ENCODE measurements at regions not wholly inside any gene's neighbourhood (a gene's known extent, or its start where the extent isn't known, plus 50 kb on each side); places are given as distances from the start of the nearest gene placed in this dataset.

DNA sequence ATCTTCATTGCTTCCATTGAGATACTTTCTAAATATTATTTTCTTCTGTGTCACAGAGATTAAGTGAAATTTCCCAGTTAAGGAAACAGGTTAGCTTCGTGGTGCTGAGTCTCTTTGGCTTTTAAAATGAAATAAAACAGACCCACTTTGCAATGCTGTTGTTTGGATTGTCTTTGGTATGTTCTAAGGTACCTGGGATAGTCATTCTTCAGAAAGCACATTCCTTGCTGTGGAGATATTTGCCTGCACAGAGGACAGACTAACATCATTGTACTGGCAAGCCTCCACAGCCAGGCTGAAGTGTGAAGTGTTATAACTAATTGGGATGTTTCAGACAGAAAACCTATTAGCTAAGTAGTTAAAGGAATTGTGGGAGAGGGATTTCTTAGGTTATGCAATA lies 148.8 kb upstream of the EPHA7 start:
- Histone ChIP-seq H3K36me3 (ENCODE audit: control insufficient read depth in 5 of 5, insufficient read depth in 5 of 5, low read length in 5 of 5) (no peaks in the 10 kb centered on the region), H3K9ac (ENCODE audit: low read length in 5 of 5) (no peak overlapping the region), H3K9me3 (ENCODE audit: control insufficient read depth in 5 of 5, low read length in 5 of 5) (no peaks in the 10 kb centered on the region), H3K4me3 (ENCODE audit: low read depth in 1 of 5, low read length in 5 of 5) (no peak overlapping the region), H3K27ac (ENCODE audit: low read depth, low read length) (no peak overlapping the region), H3K27me3 (ENCODE audit: control insufficient read depth in 5 of 5, insufficient read depth in 4 of 5, low read length in 5 of 5) (no peaks in the 10 kb centered on the region), H3K4me1 (ENCODE audit: control insufficient read depth in 5 of 5, insufficient read depth in 5 of 5, low read length in 5 of 5) (no peaks in the 10 kb centered on the region)

DNA sequence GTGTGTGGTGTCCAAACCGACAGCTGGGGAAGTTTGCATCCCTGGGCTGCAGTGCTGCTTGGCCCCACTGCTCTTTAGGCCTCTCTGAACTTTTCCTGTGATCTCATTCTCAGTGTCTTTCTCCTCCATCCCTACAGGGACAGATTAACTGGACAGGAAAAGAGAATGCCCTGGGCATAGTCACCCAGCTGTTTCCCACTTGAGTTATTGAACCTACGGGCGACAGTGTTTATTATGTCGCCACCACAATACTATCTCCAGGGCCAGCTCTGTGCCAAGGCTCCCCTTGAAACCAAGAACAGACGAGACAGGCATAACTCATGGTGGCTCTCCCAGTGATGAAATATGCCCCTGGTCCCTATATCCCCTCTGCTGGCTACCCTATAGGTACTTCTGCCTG lies 147.8 kb upstream of the EPHA7 start:
- Histone ChIP-seq H3K4me3 (ENCODE audit: low read depth in 1 of 5, low read length in 5 of 5) (no peak overlapping the region), H3K36me3 (ENCODE audit: control insufficient read depth in 5 of 5, insufficient read depth in 5 of 5, low read length in 5 of 5) (no peaks in the 10 kb centered on the region), H3K9me3 (ENCODE audit: control insufficient read depth in 5 of 5, low read length in 5 of 5) (no peaks in the 10 kb centered on the region), H3K27me3 (ENCODE audit: control insufficient read depth in 5 of 5, insufficient read depth in 4 of 5, low read length in 5 of 5) (no peaks in the 10 kb centered on the region), H3K9ac (ENCODE audit: low read length in 5 of 5) (no peak overlapping the region), H3K27ac (ENCODE audit: low read depth, low read length) (no peak overlapping the region), H3K4me1 (ENCODE audit: control insufficient read depth in 5 of 5, insufficient read depth in 5 of 5, low read length in 5 of 5) (no peaks in the 10 kb centered on the region)

- Histone ChIP-seq H3K4me1 (ENCODE audit: control insufficient read depth in 5 of 5, insufficient read depth in 5 of 5, low read length in 5 of 5) (no peaks in the 10 kb centered on the region), H3K9me3 (ENCODE audit: control insufficient read depth in 5 of 5, low read length in 5 of 5) (no peaks in the 10 kb centered on the region), H3K27ac (ENCODE audit: low read depth, low read length) (no peak overlapping the region), H3K36me3 (ENCODE audit: control insufficient read depth in 5 of 5, insufficient read depth in 5 of 5, low read length in 5 of 5) (no peaks in the 10 kb centered on the region), H3K9ac (ENCODE audit: low read length in 5 of 5) (no peak overlapping the region), H3K27me3 (ENCODE audit: control insufficient read depth in 5 of 5, insufficient read depth in 4 of 5, low read length in 5 of 5) (no peaks in the 10 kb centered on the region), H3K4me3 (ENCODE audit: low read depth in 1 of 5, low read length in 5 of 5) (no peak overlapping the region)
These were observed 146.9 kb upstream of the EPHA7 start for GRCh38 chr6:93566285-93566684.

- Histone ChIP-seq H3K4me1 (ENCODE audit: control insufficient read depth in 5 of 5, insufficient read depth in 5 of 5, low read length in 5 of 5) (no peaks in the 10 kb centered on the region), H3K4me3 (ENCODE audit: low read depth in 1 of 5, low read length in 5 of 5) (no peak overlapping the region), H3K27me3 (ENCODE audit: control insufficient read depth in 5 of 5, insufficient read depth in 4 of 5, low read length in 5 of 5) (no peaks in the 10 kb centered on the region), H3K27ac (ENCODE audit: low read depth, low read length) (no peak overlapping the region), H3K9ac (ENCODE audit: low read length in 5 of 5) (no peak overlapping the region), H3K36me3 (ENCODE audit: control insufficient read depth in 5 of 5, insufficient read depth in 5 of 5, low read length in 5 of 5) (no peaks in the 10 kb centered on the region), H3K9me3 (ENCODE audit: control insufficient read depth in 5 of 5, low read length in 5 of 5) (no peaks in the 10 kb centered on the region)
These were observed 143.2 kb upstream of the EPHA7 start for GRCh38 chr6:93562582-93562981.

DNA sequence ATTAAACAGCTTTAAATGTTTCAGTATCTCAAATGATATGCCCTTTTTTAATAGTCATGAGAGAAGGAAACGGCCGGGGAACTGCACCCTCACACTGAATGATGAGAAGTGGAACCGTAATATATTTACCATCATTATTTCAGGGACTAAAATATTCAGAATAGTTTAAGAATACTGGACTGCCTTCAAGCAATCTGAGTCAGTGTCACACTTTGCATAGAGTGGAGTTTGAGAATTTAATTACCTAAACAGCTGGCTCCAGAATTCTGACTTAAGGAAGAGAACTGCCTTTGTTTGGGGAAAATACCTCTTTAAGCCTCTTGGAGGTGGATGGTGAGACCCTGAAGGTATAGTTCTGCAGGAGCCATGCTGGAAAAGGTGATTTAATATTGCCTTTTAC lies 135.9 kb upstream of the EPHA7 start:
- H3K4me3 ChIP-seq (ENCODE audit: low read depth in 1 of 5, low read length in 5 of 5): no peak overlapping the region
- no peaks in the 10 kb centered on the region for H3K9me3 ChIP-seq (ENCODE audit: control insufficient read depth in 5 of 5, low read length in 5 of 5)
- no peaks in the 10 kb centered on the region for H3K27me3 ChIP-seq (ENCODE audit: control insufficient read depth in 5 of 5, insufficient read depth in 4 of 5, low read length in 5 of 5)
- H3K27ac ChIP-seq (ENCODE audit: low read depth, low read length): no peak overlapping the region
- H3K4me1 ChIP-seq (ENCODE audit: control insufficient read depth in 5 of 5, insufficient read depth in 5 of 5, low read length in 5 of 5): no peaks in the 10 kb centered on the region
- H3K36me3 ChIP-seq (ENCODE audit: control insufficient read depth in 5 of 5, insufficient read depth in 5 of 5, low read length in 5 of 5): no peaks in the 10 kb centered on the region
- no peak overlapping the region for H3K9ac ChIP-seq (ENCODE audit: low read length in 5 of 5)

DNA sequence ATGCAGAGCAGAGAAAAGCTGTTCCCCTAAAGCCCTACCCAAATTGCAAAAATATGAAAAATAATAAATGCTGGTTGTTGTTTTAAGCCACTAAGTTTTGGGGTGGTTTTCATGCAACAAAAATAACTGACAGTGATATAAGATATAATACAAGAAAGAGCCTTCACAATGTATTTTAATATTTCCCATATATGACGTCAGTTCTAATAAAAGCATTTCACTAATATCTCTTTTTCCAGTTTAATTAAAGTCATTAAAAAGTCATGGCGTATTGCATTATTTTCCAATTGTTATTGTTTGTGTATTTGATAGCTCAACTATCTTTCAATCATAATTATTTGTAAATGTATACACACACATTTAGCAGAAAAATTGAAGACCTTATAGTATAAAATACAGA lies 134.7 kb upstream of the EPHA7 start:
- Histone ChIP-seq H3K9ac (ENCODE audit: low read length in 5 of 5) (no peak overlapping the region), H3K4me1 (ENCODE audit: control insufficient read depth in 5 of 5, insufficient read depth in 5 of 5, low read length in 5 of 5) (no peaks in the 10 kb centered on the region), H3K27me3 (ENCODE audit: control insufficient read depth in 5 of 5, insufficient read depth in 4 of 5, low read length in 5 of 5) (no peaks in the 10 kb centered on the region), H3K27ac (ENCODE audit: low read depth, low read length) (no peak overlapping the region), H3K9me3 (ENCODE audit: control insufficient read depth in 5 of 5, low read length in 5 of 5) (no peaks in the 10 kb centered on the region), H3K36me3 (ENCODE audit: control insufficient read depth in 5 of 5, insufficient read depth in 5 of 5, low read length in 5 of 5) (no peaks in the 10 kb centered on the region), H3K4me3 (ENCODE audit: low read depth in 1 of 5, low read length in 5 of 5) (no peak overlapping the region)

GRCh38 chr6:93550551-93551276 lies 131.4 kb upstream of the EPHA7 start:
- Histone ChIP-seq H3K9me3 (ENCODE audit: control insufficient read depth in 5 of 5, low read length in 5 of 5) (no peaks in the 10 kb centered on the region), H3K4me3 (ENCODE audit: low read depth in 1 of 5, low read length in 5 of 5) (no peak overlapping the region), H3K27ac (ENCODE audit: low read depth, low read length) (no peak overlapping the region), H3K4me1 (ENCODE audit: control insufficient read depth in 5 of 5, insufficient read depth in 5 of 5, low read length in 5 of 5) (no peaks in the 10 kb centered on the region), H3K9ac (ENCODE audit: low read length in 5 of 5) (no peak overlapping the region), H3K36me3 (ENCODE audit: control insufficient read depth in 5 of 5, insufficient read depth in 5 of 5, low read length in 5 of 5) (no peaks in the 10 kb centered on the region), H3K27me3 (ENCODE audit: control insufficient read depth in 5 of 5, insufficient read depth in 4 of 5, low read length in 5 of 5) (no peaks in the 10 kb centered on the region)

DNA sequence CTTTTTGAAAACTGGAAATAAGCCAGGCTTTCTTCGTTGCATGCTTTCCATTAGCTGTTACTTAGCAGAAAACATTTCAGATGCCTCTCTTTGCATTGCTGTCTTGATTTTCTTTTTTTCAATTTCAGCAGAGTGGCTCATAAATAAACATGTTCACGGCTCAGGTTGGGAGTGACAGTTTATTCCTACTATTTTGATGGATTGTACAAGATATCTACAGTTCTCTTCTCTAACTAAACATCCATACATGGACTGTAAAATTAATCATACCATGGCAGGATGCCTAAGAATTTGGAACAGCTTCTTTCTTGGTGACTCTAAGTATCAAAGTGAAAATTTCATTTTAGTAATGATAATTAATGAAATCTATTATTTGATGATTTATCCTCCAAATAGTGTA lies 130.5 kb upstream of the EPHA7 start:
- no peak overlapping the region for H3K9ac ChIP-seq (ENCODE audit: low read length in 5 of 5)
- no peaks in the 10 kb centered on the region for H3K9me3 ChIP-seq (ENCODE audit: control insufficient read depth in 5 of 5, low read length in 5 of 5)
- H3K27ac ChIP-seq (ENCODE audit: low read depth, low read length): no peak overlapping the region
- no peak overlapping the region for H3K4me3 ChIP-seq (ENCODE audit: low read depth in 1 of 5, low read length in 5 of 5)
- no peaks in the 10 kb centered on the region for H3K4me1 ChIP-seq (ENCODE audit: control insufficient read depth in 5 of 5, insufficient read depth in 5 of 5, low read length in 5 of 5)
- no peaks in the 10 kb centered on the region for H3K36me3 ChIP-seq (ENCODE audit: control insufficient read depth in 5 of 5, insufficient read depth in 5 of 5, low read length in 5 of 5)
- no peaks in the 10 kb centered on the region for H3K27me3 ChIP-seq (ENCODE audit: control insufficient read depth in 5 of 5, insufficient read depth in 4 of 5, low read length in 5 of 5)

DNA sequence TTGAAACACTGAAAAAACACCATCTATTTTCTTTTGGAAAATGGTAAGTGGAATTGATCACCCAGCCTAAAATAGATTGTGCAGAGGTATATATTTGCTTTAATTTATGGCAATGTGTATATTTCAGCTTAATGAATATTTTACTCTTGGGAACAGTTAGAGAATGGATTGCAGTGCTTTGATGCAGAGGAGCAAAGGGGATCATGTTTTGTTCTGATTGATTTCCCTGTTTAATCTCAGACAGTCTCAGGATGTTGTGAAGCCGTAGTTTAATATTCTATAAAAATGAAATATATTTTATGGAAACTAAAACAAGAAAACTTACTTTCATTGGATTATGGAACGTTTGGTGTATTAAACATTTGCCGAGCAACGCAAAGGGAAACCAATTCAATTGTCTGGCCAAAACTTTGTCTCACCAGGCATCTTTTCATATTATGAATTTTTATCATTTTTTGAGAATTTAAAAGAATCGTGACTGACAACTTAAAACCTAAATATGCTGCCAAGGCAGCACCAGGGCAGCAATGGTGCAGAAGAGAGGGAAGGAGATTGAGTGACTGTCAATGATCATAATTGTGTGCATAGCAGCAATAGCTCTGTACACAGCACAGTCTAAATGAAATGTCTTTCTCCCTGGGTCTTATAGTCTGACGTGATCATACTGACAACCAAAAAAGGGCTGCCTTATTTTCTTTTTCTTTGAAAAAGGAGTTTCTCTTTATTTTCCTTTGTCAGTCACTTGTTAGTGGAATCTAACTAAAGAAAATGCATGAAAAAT lies 105.5 kb upstream of the EPHA7 start:
- no peaks in the 10 kb centered on the region for H3K9me3 ChIP-seq (ENCODE audit: control insufficient read depth in 5 of 5, low read length in 5 of 5)
- H3K4me1 ChIP-seq (ENCODE audit: control insufficient read depth in 5 of 5, insufficient read depth in 5 of 5, low read length in 5 of 5): no peaks in the 10 kb centered on the region
- H3K36me3 ChIP-seq (ENCODE audit: control insufficient read depth in 5 of 5, insufficient read depth in 5 of 5, low read length in 5 of 5): no peaks in the 10 kb centered on the region
- H3K9ac ChIP-seq (ENCODE audit: low read length in 5 of 5): no peak overlapping the region
- H3K27me3 ChIP-seq (ENCODE audit: control insufficient read depth in 5 of 5, insufficient read depth in 4 of 5, low read length in 5 of 5): no peaks in the 10 kb centered on the region
- no peak overlapping the region for H3K4me3 ChIP-seq (ENCODE audit: low read depth in 1 of 5, low read length in 5 of 5)
- no peak overlapping the region for H3K27ac ChIP-seq (ENCODE audit: low read depth, low read length)

DNA sequence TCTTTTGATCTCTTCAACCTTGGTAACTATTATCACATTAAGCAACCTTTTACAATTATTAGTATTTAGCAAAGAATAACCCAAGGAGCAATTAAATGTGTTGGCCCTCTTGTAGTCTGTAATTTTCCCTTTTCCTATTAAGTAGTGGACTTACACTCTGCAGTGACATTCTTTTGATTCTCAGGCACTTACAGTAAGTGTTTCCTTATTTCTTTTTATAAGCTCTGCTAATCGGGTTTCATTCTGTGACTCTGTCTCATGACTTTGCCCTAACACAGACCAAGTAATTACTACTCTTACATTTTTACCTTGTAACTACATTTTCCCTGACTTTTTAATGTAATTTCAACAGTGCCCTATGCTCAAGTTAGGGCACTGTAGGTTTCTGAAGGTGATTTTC lies 104.0 kb upstream of the EPHA7 start:
- no peaks in the 10 kb centered on the region for H3K4me1 ChIP-seq (ENCODE audit: control insufficient read depth in 5 of 5, insufficient read depth in 5 of 5, low read length in 5 of 5)
- H3K4me3 ChIP-seq (ENCODE audit: low read depth in 1 of 5, low read length in 5 of 5): no peak overlapping the region
- no peaks in the 10 kb centered on the region for H3K36me3 ChIP-seq (ENCODE audit: control insufficient read depth in 5 of 5, insufficient read depth in 5 of 5, low read length in 5 of 5)
- no peak overlapping the region for H3K27ac ChIP-seq (ENCODE audit: low read depth, low read length)
- H3K27me3 ChIP-seq (ENCODE audit: control insufficient read depth in 5 of 5, insufficient read depth in 4 of 5, low read length in 5 of 5): no peaks in the 10 kb centered on the region
- H3K9ac ChIP-seq (ENCODE audit: low read length in 5 of 5): no peak overlapping the region
- no peaks in the 10 kb centered on the region for H3K9me3 ChIP-seq (ENCODE audit: control insufficient read depth in 5 of 5, low read length in 5 of 5)
